ENCODE measurements at regions not wholly inside any gene's neighbourhood (a gene's known extent, or its start where the extent isn't known, plus 50 kb on each side); places are given as distances from the start of the nearest gene placed in this dataset.

DNA sequence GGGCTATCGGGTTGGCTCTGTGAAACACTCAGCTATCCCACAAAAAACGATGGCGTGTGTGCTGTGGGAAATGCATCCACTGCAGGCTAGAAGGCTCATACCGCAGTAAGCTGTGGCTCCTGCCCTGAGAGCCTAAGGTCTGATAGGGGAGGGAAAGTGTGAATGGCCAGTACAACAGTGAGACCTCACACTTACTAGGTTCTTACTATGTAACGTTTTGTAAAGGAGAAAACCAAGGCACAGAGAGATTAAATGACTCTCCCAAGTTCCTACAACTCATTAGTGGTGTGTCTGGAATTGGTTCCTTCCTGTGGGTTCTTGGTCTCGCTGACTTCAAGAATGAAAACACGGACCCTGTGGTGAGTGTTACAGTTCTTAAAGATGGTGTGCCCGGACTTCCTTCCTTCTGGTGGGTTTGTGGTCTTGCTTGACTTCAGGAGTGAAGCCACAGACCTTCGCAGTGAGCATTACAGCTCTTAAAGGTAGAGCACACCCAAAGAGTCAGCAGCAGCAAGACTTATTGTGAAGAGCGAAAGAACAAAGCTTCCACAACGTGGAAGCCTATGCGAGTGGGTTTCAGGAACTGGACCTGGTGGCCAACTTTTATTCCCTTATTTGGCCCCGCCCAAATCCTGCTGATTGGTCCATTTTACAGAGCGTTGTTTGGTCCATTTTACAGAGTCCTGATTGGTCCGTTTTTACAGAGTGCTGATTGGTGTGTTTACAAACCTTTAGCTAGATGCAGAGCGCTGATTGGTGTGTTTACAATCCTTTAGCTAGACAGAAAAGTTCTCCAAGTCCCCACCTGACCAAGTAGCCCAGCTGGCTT is 161.7 kb downstream of the POLR2M start:
- Histone ChIP-seq H3K36me3 (ENCODE audit: control insufficient read depth in 4 of 4, insufficient read depth in 3 of 4, low read depth in 1 of 4, low read length in 3 of 4) (no peaks in the 10 kb centered on the region), H3K4me3 (ENCODE audit: low read depth in 1 of 3, low read length in 3 of 3) (no peak overlapping the region), H3K27ac (ENCODE audit: low read depth in 1 of 2, low read length in 2 of 2) (no peak overlapping the region), H3K9me3 (ENCODE audit: control insufficient read depth in 4 of 4, low read length in 3 of 4) (no peaks in the 10 kb centered on the region), H3K9ac (ENCODE audit: low read depth in 1 of 2, low read length in 2 of 2) (no peak overlapping the region), H3K27me3 (ENCODE audit: control insufficient read depth in 4 of 4, insufficient read depth in 4 of 4, low read length in 3 of 4) (peaks cover 0 to 3% (median 0%) of the 10 kb centered on the region in 4 donors), H3K4me1 (ENCODE audit: control insufficient read depth in 4 of 4, insufficient read depth in 4 of 4, low read length in 3 of 4) (no peaks in the 10 kb centered on the region)
- TF ChIP-seq, protein P1, sequence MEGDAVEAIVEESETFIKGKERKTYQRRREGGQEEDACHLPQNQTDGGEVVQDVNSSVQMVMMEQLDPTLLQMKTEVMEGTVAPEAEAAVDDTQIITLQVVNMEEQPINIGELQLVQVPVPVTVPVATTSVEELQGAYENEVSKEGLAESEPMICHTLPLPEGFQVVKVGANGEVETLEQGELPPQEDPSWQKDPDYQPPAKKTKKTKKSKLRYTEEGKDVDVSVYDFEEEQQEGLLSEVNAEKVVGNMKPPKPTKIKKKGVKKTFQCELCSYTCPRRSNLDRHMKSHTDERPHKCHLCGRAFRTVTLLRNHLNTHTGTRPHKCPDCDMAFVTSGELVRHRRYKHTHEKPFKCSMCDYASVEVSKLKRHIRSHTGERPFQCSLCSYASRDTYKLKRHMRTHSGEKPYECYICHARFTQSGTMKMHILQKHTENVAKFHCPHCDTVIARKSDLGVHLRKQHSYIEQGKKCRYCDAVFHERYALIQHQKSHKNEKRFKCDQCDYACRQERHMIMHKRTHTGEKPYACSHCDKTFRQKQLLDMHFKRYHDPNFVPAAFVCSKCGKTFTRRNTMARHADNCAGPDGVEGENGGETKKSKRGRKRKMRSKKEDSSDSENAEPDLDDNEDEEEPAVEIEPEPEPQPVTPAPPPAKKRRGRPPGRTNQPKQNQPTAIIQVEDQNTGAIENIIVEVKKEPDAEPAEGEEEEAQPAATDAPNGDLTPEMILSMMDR (IDR thresholded peaks at IDR 0.05; ENCODE audit: low read depth, low read length, missing input control), result no peak
- TF ChIP-seq FOXA2 (IDR thresholded peaks at IDR 0.05), result no peak
- TF ChIP-seq EGR1 (IDR thresholded peaks at IDR 0.05; ENCODE audit: low read depth in 2 of 2), result no peak
- TF ChIP-seq FOXA1 (IDR thresholded peaks at IDR 0.05), result no peak
- 83% methylated on average over 16 of the region's 16 CpGs for WGBS
- no peak for DNase-seq (ENCODE audit: low spot score)

DNA sequence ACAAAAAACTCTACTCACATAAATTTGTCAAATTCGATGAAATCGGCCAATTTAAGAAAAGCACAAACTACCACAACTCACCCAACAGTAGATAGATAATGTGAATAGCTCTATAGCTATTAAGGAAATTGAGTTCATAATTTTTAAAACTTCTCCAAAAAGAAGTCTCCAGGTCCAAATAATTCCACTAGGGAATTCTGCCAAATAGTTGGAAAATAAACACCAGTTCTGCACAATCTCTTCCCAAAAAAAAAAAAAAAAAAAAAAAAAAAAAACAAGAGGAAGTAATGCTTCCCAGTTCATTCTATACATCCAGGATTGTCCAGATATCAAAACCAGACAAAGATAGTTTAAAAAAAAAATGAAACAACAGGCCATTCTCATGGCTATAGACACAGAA is 164.2 kb downstream of the POLR2M start:
- WGBS, result 87% methylated on average over 2 of the region's 2 CpGs
- no peak for DNase-seq (ENCODE audit: low spot score)
- no peaks in the 10 kb centered on the region for H3K27me3 ChIP-seq (ENCODE audit: control insufficient read depth in 4 of 4, insufficient read depth in 4 of 4, low read length in 3 of 4)
- H3K9me3 ChIP-seq (ENCODE audit: control insufficient read depth in 4 of 4, low read length in 3 of 4), result peaks cover 0 to 3% (median 0%) of the 10 kb centered on the region in 4 donors
- H3K4me3 ChIP-seq (ENCODE audit: low read depth in 1 of 3, low read length in 3 of 3), result no peak overlapping the region
- no peak overlapping the region for H3K27ac ChIP-seq (ENCODE audit: low read depth in 1 of 2, low read length in 2 of 2)
- H3K36me3 ChIP-seq (ENCODE audit: control insufficient read depth in 4 of 4, insufficient read depth in 3 of 4, low read depth in 1 of 4, low read length in 3 of 4), result no peaks in the 10 kb centered on the region
- no peaks in the 10 kb centered on the region for H3K4me1 ChIP-seq (ENCODE audit: control insufficient read depth in 4 of 4, insufficient read depth in 4 of 4, low read length in 3 of 4)
- H3K9ac ChIP-seq (ENCODE audit: low read depth in 1 of 2, low read length in 2 of 2), result no peak overlapping the region
- TF ChIP-seq FOXA2 (IDR thresholded peaks at IDR 0.05), result no peak
- TF ChIP-seq, protein P2, sequence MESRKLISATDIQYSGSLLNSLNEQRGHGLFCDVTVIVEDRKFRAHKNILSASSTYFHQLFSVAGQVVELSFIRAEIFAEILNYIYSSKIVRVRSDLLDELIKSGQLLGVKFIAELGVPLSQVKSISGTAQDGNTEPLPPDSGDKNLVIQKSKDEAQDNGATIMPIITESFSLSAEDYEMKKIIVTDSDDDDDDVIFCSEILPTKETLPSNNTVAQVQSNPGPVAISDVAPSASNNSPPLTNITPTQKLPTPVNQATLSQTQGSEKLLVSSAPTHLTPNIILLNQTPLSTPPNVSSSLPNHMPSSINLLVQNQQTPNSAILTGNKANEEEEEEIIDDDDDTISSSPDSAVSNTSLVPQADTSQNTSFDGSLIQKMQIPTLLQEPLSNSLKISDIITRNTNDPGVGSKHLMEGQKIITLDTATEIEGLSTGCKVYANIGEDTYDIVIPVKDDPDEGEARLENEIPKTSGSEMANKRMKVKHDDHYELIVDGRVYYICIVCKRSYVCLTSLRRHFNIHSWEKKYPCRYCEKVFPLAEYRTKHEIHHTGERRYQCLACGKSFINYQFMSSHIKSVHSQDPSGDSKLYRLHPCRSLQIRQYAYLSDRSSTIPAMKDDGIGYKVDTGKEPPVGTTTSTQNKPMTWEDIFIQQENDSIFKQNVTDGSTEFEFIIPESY (IDR thresholded peaks at IDR 0.05), result no peak
- TF ChIP-seq, protein P3, sequence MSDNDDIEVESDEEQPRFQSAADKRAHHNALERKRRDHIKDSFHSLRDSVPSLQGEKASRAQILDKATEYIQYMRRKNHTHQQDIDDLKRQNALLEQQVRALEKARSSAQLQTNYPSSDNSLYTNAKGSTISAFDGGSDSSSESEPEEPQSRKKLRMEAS (IDR thresholded peaks at IDR 0.05), result no peak
- TF ChIP-seq NR2F2 (IDR thresholded peaks at IDR 0.05), result no peak
- TF ChIP-seq HNF4A (conservative IDR thresholded peaks at IDR 0.05), result no peak
- TF ChIP-seq, protein P4, sequence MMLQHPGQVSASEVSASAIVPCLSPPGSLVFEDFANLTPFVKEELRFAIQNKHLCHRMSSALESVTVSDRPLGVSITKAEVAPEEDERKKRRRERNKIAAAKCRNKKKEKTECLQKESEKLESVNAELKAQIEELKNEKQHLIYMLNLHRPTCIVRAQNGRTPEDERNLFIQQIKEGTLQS (IDR thresholded peaks at IDR 0.05), result no peak
- no peak for TF ChIP-seq SP1 (IDR thresholded peaks at IDR 0.05)
- TF ChIP-seq HNF4G (IDR thresholded peaks at IDR 0.05), result no peak
- no peak for TF ChIP-seq FOXA1 (IDR thresholded peaks at IDR 0.05)
- TF ChIP-seq, protein P1 (IDR thresholded peaks at IDR 0.05; ENCODE audit: low read depth, low read length, missing input control), result no peak
- TF ChIP-seq, protein P5, sequence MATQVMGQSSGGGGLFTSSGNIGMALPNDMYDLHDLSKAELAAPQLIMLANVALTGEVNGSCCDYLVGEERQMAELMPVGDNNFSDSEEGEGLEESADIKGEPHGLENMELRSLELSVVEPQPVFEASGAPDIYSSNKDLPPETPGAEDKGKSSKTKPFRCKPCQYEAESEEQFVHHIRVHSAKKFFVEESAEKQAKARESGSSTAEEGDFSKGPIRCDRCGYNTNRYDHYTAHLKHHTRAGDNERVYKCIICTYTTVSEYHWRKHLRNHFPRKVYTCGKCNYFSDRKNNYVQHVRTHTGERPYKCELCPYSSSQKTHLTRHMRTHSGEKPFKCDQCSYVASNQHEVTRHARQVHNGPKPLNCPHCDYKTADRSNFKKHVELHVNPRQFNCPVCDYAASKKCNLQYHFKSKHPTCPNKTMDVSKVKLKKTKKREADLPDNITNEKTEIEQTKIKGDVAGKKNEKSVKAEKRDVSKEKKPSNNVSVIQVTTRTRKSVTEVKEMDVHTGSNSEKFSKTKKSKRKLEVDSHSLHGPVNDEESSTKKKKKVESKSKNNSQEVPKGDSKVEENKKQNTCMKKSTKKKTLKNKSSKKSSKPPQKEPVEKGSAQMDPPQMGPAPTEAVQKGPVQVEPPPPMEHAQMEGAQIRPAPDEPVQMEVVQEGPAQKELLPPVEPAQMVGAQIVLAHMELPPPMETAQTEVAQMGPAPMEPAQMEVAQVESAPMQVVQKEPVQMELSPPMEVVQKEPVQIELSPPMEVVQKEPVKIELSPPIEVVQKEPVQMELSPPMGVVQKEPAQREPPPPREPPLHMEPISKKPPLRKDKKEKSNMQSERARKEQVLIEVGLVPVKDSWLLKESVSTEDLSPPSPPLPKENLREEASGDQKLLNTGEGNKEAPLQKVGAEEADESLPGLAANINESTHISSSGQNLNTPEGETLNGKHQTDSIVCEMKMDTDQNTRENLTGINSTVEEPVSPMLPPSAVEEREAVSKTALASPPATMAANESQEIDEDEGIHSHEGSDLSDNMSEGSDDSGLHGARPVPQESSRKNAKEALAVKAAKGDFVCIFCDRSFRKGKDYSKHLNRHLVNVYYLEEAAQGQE (IDR thresholded peaks at IDR 0.05), result no peak
- no peak for TF ChIP-seq RXRA (IDR thresholded peaks at IDR 0.05)
- TF ChIP-seq RAD21 (IDR thresholded peaks at IDR 0.05), result no peak
- TF ChIP-seq YY1 (IDR thresholded peaks at IDR 0.05), result no peak

All from liver (tissue), 8 donors.